GM21515 (cell line): ENCODE measurements at regions not wholly inside any gene's neighbourhood (a gene's known extent, or its start where the extent isn't known, plus 50 kb on each side); places are given as distances from the start of the nearest gene placed in this dataset.

Source experiments
- ATAC-seq: cut with Tn5 transposase; IDR thresholded peaks from one replicate; pipeline ENCODE4 v1.9.1; 2021; ENCODE audit not compliant: unreplicated experiment

DNA sequence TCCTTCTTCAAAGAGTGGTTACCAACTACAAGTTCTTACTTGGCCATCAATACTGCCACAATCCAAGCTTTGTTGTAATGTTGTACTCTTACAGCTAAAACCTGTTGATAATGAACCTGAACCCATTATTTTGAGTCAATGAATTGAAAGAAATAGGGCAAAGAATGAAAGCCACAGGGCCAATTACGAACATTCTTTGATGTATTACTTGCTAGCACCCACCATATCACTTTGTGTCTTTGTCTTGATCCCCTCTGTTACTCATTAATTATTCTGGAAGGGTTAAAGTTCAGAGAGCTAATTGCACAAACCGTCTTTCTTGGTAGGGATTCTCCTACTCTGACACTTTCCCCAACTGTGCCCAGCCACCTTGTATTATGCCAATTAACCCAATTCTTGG is 53.2 kb upstream of the TFEC start:
- ATAC-seq, result no peak

DNA sequence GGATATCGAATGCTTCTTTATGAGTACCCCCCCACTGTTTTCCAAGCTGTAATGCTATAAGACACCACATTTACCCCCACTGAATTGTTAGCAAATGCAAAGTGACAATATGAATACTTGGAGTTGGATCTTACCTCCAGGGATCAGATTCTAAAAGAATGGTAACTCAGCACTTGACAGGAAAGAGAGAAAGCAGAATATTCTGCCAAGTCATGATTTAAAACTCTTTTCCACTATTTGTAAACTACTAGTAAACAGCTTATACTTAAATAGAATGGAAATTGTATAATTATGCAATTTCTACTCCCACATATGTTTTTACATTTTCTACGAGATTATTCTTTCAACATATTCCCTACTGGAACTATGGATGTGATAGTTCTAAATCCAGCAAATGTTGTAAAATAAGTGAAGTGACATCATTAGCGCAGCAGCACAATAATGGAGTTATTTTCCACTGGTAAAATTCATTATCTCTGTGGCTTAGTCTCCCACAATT is 56.0 kb upstream of the TFEC start:
- ATAC-seq, result no peak

DNA sequence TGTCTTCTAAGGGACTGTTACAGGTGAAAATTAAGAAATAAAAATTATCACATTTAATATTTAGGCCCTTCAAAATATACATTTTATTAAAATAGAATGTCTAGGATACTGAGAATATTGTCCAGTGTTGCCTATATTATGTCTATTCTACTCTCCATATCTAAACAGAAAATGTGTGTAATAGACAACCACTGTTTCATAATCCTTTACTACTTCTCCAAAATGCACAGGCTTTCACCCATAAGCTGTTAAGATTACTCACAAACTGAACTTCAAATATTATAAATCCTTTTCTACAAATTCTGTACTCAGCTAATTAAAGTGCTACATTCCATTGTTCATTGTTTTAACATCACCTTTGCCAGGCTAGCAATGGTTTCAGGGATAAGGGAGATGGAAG is 56.7 kb upstream of the TFEC start:
- no peak for ATAC-seq

DNA sequence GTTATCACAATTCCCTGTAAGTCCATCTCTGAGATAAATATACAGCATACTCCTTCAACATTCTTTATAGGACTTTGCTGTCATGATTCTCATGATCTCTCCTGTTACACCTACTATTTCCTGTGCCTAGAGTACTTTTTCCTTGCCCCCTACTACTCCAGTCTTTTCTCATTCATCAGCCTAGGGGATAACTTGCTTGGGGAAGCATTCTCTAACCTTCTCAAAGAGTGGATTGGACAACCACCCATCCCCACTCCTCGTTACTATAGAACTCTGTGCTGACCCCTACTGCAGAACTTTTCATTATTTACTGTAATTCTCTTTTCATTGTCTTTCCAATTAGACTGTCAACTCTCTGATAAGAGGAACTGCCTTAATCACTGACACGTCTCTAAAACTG is 57.4 kb upstream of the TFEC start:
- ATAC-seq, result no peak

DNA sequence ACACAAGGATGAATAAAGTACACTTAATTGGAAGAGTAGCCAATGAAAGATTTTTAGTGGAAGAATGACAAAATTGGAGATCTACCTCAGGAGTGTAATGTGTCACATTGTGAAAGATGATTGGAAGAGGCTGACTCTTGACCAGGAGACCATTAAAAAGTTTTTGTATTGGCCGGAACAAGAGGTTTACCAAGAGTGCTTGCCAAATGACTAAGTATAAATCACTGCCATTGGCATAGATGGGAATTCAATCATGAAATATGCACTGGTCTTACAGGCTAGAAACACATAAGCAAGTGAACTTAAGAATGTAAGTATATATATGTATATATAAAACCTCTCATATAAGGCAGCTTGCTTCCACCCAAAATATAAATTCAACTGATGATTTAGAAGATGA is 58.7 kb upstream of the TFEC start:
- ATAC-seq, result no peak

DNA sequence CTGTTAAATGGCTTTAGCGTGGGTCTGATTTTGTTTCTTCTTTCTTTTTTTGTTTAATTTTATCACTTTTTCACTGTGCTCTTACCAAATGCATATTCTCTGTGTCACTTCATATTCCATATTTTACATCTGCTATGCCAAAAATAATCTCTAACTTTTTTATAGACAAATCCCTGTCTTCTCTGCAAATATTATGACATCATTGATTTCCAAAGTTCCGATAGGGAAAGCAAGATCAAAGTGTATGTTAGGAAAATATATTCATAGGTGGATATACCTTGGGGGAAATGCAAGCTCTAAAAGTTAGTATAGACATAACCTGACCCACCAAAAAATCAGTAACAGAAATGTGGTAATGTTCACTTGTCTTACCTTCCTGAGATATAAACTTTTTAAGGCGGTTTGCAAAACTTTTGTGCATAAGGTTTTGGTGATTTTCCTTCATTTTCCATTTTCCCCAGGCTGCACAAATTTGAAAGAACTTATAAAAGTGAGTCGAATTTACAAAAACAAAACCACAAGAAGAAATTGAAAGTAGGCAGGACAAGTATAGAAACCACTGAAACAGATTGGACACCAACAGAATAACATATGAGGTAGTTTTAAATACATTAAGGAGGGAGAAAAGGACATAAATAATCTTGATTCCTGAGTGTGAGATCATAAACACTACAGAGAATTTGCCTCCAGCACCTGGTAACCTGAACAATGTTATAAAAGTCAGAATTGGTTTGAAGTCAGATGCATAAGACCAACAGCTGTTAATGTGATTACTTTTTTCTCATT is 63.1 kb upstream of the TFEC start:
- ATAC-seq, result no peak

DNA sequence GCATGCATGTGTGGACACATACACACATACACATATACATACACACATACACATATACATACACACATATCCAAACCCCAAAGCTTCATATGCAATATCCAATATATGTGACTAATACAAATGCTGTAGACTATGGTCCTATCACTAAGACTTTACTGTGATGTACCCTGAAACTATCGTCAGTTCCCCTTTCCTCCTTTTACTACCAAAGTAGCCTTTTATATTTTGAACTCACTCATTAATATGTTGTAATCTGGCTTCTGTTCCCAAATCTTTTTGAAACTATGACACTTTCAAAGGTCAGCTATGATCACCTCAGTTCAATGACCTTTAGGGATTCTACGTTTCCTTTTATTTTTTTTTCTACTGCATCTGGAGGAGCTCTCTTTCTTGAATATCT is 64.8 kb upstream of the TFEC start:
- ATAC-seq, result no peak

DNA sequence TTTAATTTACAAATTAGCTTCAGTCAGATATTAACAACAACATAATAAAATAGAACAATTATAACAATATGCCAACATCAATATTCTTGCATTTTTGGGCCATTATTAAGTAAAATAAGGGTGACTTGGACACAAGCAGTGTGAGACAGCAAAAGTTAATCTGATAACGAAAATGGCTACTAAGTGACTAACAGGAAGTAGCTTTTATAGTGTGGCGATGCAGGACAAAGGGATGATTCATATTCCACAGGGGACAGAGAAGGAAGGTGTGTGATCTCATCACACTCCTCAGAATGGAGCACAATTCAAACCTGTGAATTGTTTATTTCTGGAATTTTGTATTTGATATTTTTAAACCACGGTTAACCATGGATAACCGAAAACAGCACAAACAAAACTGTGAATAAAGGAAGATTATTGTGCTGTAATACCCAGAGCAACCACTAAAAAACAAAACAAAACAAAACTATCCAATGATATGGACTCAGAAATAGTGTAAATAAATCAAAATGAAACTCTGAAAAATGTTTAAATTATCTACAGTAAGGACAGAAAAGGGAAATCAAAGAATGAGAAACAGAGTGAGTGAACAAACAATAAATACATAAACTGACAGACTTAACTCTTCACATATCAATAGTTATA is 66.9 kb upstream of the TFEC start:
- no peak for ATAC-seq

DNA sequence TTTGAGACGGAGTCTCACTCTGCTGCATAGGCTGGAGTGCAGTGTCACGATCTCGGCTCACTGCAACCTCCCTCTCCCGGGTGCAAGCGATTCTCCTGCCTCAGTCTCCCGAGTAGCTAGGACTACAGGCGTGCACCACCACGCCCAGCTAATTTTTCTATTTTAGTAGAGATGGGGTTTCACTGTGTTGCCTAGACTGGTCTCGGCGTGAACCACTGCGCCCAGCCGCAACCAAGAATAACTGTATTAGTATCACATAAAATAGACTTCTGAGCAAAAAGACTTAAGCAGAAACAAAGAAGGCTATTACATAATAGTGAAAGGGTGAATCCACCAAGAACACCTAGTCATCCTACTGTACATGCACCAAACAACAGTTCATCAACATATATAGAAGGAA is 67.6 kb upstream of the TFEC start:
- ATAC-seq, result no peak

DNA sequence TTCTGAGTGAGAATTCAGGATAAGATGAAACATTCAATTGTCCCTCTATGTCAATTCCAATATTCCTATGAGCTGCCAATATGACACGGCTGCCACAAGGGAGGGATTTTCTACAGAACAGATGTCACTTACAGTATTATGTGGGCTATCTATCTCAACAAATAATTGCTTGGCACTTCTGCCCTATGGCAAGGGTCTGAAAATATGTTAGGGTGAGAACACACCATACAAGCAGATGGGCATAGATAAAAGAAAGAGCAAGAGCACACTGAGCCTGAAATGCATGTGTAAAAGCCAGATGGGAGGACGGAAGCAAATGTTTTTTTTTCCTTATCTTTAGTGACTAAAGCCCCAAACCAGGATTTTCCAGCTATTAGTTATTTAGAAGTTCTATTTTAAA is 70.1 kb upstream of the TFEC start:
- ATAC-seq, result no peak

DNA sequence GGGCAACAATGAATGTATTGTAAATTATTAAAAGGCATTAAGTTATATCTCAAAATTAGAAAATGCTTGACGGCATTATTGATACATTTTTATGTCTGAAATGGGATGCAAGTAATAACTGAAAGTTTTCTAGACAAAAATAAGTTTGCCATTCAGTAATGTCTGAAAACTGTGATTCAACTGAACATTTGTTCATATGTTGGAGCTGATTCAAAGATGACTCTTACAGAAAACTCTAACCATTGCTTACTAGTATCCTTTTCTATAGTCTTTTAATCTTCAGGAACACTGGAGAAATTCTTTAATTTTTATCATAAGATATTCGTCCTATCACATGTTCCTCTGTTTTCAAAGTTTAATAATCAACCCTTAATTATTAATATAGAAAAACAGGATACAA is 71.1 kb upstream of the TFEC start:
- ATAC-seq, result no peak

DNA sequence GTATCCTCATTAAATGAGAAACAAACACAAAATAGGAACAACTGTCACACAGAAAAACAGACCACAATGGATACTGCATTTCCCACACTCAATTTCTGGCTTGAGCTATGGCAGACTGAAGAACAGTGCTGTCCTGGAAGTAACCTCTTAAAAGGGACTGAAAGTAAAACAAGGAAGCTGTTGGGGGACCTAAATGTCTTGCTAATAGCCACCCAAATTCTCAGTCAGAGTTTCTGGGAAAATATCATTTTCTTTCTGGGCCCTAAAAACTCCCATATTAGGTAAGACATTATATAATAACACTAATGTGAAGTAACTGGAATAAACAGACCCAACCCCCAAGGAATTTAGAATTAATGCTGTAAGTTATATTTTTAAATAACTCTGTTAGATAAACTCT is 80.9 kb upstream of the TFEC start:
- ATAC-seq, result no peak

DNA sequence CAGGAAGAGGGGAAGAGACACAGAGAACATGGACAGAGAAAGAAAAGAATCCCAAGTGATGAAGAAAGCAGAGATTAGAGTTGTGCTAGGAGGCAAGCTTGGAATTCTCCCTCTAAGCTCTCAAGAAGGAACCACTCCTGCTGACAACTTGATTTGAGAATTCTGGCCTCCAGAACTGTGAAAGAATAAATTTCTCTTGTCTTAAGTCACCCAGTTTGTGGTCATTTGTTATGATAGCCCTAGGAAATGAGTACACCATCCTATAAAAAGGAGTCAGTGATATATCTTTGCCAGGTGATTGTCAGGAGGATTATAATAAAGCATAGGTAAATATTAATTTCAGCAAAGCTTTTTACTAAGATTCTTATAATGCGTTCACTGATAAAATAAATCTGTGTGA is 82.7 kb upstream of the TFEC start:
- ATAC-seq, result no peak

DNA sequence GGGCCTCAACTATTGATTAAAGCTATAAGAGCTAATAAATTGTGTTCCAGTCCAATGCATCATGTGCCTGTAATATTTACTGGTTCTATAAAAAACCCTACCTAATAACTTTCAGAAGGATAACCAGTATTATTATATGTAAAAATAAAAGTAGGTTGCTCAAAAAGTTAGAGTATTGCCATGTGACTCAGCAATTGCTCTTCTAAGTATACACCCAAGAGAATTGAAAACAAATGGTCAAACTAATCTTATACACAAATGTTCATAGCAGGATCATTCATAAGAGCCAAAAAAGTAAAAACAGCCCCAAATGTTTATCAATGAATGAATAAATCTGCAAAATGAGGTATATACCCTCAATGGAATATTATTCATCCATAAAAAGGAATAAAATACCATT is 89.5 kb upstream of the TES start:
- no peak for ATAC-seq

DNA sequence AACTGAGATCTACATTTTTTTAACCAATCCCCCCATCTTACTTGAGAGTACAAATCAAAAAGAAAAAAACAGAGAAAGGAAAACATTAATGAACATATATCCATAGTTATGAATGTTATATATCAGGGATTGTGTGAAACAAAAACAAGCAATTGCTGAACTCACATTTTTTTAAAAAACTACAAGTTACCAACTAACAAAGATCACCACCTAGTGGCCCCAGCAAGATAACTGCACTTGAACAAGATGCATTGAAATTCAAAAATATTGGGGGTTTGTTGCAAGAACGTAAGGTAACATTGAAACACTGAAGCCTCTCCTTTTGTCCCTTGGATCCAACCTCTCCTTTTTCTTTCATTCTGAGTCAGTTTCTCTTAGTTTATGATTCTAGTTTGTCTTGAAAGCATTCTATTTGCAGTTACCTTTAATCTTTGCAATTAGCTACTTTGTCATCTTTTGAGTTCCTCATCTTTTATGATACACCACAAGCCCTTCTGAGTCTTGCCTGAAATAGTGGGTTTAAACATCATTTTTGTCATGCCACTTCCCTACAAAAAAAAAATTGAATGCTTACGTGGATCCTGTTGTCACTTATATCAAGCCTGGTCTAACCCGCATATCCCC is 87.3 kb upstream of the TES start:
- ATAC-seq, result peak; percentile 73

DNA sequence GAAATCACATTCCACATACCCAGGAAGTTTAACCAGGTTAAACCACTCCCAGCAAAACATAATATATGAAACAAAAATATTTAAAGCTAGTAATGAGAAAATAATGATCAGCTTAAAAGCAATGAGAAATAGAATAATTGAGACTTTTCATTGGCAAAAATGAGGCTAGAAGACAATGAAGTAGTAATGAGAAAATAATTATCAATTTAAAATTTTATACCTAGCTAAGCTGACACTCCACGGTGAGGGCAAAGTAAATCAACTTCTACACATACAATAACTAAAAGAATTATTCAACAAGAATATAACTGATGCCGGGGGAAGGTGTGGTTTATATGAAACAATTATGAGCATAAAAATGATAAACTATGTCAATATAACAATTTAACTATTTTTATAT is 82.2 kb upstream of the TES start:
- ATAC-seq, result no peak

DNA sequence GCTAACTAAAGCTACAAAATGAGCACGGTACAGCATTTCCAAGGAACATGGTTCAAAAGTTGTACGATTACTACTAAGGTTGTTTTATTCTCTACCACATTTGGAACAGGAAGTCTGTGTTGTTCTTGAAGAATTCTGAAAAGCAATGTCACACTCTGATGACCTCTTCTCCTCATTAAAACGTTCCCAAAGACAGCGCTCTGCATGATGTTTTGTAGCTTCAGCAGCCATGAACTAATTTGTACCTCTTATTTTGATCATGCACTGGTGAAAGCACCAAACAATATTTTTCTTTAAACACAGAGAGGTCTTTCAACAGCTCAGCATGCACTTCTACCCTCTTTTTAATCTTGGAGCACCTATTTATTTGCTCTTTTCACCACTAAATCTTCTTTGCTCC is 75.0 kb upstream of the TES start:
- no peak for ATAC-seq

DNA sequence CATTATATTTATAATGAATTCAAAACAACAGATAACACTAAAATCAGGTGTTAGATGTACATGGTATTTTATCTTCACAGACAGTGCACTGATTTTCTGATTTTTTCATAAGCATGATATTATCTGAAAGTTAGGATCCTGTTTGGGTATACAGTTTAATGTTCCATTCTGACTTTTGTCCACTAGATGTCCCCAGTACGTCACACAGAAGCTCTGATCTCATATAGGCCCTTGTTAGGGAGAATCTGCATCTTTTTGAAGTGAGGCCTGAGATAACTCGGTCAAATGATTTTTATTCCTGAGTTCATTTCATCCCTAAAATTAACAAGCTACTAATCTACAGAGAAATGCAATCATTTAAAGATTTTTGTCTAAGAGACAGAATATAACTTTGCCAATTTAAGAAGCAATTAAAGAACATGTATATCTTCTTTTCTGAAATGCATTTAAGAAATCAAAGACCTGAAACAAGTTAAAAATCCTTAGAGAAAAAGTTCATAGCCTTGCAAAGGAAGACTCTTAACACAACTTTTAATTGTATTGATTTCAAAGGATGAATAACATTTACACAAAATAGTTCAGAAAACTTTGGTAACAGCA is 72.0 kb upstream of the TES start:
- peak; percentile 96 for ATAC-seq

DNA sequence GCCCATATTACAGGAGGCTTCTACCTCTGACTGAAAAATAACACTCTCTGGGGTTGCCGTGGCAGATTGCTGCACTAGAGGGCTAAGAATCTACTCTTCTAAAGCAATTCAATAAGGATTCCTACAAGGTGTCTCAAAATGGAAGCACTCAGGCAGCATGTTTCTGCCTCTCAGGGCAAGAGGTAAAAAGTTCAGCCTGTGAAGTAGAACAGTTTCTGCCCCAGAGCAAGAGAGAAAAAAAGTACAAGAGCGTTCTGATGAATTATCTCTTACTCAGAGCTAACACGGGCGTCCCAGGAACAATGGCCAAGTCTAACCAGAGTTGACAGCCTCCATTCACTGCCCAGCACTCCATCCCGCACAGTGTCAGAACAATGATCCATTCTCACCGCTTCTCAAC is 71.3 kb upstream of the TES start:
- ATAC-seq, result no peak

DNA sequence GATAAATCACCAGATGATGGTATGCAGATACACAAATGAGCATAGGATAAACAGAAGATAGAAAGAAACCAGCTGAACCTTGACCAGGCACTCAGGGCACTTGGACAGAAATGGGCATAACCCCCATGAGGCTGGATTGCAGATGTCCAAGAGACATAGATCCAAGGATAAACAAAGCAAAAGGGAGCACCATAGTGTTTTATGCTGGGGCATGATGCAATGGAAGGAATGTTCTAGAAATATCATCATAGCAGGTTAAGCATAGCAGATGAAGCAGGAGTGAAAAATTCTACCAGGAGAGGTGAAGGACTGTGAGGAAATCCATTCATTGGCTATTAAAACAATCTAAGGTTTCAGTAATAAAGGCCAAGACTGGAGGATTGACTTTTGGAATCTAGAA is 70.5 kb upstream of the TES start:
- no peak for ATAC-seq

DNA sequence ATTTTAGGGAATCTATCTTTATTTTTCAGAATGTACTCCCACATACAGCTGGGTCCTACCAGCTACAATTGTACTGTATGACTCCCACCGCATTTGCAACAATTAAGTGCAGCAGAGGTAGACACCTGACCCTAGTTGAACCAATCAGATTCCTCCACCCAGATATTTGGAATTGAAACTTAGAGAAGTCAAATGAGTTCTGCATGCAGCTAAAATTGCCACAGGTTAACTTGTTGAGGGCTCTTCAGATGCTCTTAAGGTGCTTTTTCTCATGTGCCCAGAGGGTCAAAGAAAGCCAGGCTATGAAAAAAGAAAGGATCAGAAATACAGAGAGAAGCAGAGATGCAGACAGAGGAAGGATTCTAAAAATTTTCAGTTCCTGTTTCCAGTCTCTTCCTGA is 68.0 kb upstream of the TES start:
- ATAC-seq, result no peak

DNA sequence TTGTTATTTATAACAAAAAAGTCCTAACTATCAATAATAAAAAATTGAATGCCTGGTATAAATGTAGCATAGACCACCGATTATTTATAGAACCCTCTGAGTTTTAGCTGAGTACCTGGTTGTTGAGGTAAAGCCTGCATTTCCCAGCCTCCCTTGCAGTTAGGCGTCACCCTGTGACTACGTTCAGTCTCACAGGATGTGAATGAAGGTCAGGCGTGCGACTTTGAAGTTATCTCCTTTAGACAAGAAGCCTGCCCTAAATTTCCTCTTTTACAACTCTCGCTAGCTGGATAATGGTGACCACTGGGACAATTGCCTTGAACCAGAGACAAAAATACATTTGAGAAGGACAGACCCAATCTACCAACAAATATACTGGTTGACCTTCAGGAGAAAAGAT is 67.5 kb upstream of the TES start:
- ATAC-seq, result no peak
